HCT116 (cell line): ENCODE measurements at regions not wholly inside any gene's neighbourhood (a gene's known extent, or its start where the extent isn't known, plus 50 kb on each side); places are given as distances from the start of the nearest gene placed in this dataset.

Experiments used
- ATAC-seq: fragments of 200-7000 bp; cut with Tn5 transposase; 2 replicates; pipeline ENCODE4 v1.9.1; 2020; ENCODE audit warnings: mild to moderate bottlenecking, moderate library complexity
- BruUV-seq: library from RNA; stranded (reverse); fragments of 400-500 nt; replicated peaks from 2 replicates; lab custom pipeline; 2021; lab: Mats Ljungman, UMichigan
- CTCF ChIA-PET: fragments of 300-600 bp; sonication (Branson Sonifier 250); formaldehyde crosslinking; loops from one replicate; lab custom pipeline; 2021; ENCODE audit warnings: antibody characterized with exemption; lab: Charles Lee
- POLR2A ChIA-PET: fragments of 300-600, 350-600 bp; sonication (Branson Sonifier 250); formaldehyde crosslinking; loops from one replicate; lab custom pipeline; 2021; ENCODE audit warnings: antibody characterized with exemption; lab: Charles Lee
- RAD21 ChIA-PET, 2 experiments: fragments of 300-600 bp; sonication (Branson Sonifier 250); formaldehyde crosslinking; loops; one replicate each; lab custom pipeline; 2023; ENCODE audit warnings: low total read pairs in 2 of 2; ENCODE audit not compliant: uncharacterized antibody in 2 of 2, unreplicated experiment in 2 of 2, low non-redundant PET in 1 of 2; lab: Charles Lee
- DNase-seq: peaks from one replicate; pipeline ENCODE4 v3.0.0-alpha.2; 2010; ENCODE audit warnings: low read depth, low spot score
- H2AFZ ChIP-seq: fragments of 200-600 bp; shearing (Covaris generic), sonication (generic); 2 replicates; pipeline ENCODE4 v1.6.1; 2017; ENCODE audit warnings: low read depth, mixed run types, mixed read lengths, antibody characterized with exemption, low read length; ENCODE audit not compliant: poor library complexity, severe bottlenecking
- H3K27ac ChIP-seq: 2 replicates; pipeline ENCODE4 v1.5.1; 2012; ENCODE audit warnings: low read depth, low read length
- H3K27me3 ChIP-seq: fragments of 200-600 bp; sonication (generic); 2 replicates; pipeline ENCODE4 v1.6.1; 2016; ENCODE audit warnings: mixed run types, low read length, mixed read lengths; ENCODE audit not compliant: insufficient read depth
- H3K36me3 ChIP-seq, 2 experiments: fragments of 200-500 bp in 1 of 2; fragments of 200-600 bp in 1 of 2; sonication (Bioruptor generic) in 1 of 2; sonication (generic) in 1 of 2; 2 replicates each; pipeline versions ENCODE4 v1.5.1 to v1.6.1; 2014 to 2016; ENCODE audit warnings: low read length in 2 of 2, inconsistent platforms in 1 of 2, mixed read lengths in 1 of 2, mixed run types in 1 of 2; ENCODE audit not compliant: insufficient read depth in 2 of 2, control insufficient read depth in 1 of 2
- H3K4me1 ChIP-seq, 2 experiments: fragments of 200-600 bp in 1 of 2; sonication (generic) in 1 of 2; 2 replicates each; pipeline versions ENCODE4 v1.5.1 to v1.6.1; 2012 to 2017; ENCODE audit warnings: low read length in 2 of 2, inconsistent platforms in 1 of 2, mild to moderate bottlenecking in 1 of 2, mixed read lengths in 1 of 2, mixed run types in 1 of 2, moderate library complexity in 1 of 2; ENCODE audit not compliant: insufficient read depth in 2 of 2, control insufficient read depth in 1 of 2
- H3K4me2 ChIP-seq: fragments of 200-600 bp; sonication (generic); 2 replicates; pipeline ENCODE4 v1.6.1; 2017; ENCODE audit warnings: mixed run types, low read length, mixed read lengths
- H3K4me3 ChIP-seq, 2 experiments: fragments of 200-600 bp in 1 of 2; sonication (generic) in 1 of 2; replicated peaks in 1 of 2; 2 replicates each; pipeline ENCODE4 v1.5.1; 2011 to 2016; ENCODE audit warnings: low read length in 2 of 2, control low read depth in 1 of 2, low read depth in 1 of 2, mild to moderate bottlenecking in 1 of 2, mixed read lengths in 1 of 2, mixed run types in 1 of 2
- H3K79me2 ChIP-seq: fragments of 200-600 bp; sonication (generic); 2 replicates; pipeline ENCODE4 v1.6.1; 2017; ENCODE audit warnings: mild to moderate bottlenecking, mixed run types, low read length, moderate library complexity, mixed read lengths; ENCODE audit not compliant: insufficient read depth
- H3K9ac ChIP-seq: fragments of 200-600 bp; sonication (generic); 2 replicates; pipeline ENCODE4 v1.6.1; 2016; ENCODE audit warnings: low read length, mixed read lengths
- H3K9me2 ChIP-seq: fragments of 200-600 bp; sonication (generic), shearing (Covaris generic); 2 replicates; pipeline ENCODE4 v1.6.1; 2017; ENCODE audit warnings: mixed run types, mild to moderate bottlenecking, moderate library complexity; ENCODE audit not compliant: insufficient read depth
- H3K9me3 ChIP-seq, 2 experiments: fragments of 200-500 bp in 1 of 2; fragments of 200-600 bp in 1 of 2; sonication (Bioruptor generic) in 1 of 2; sonication (generic) in 1 of 2; 2 replicates each; pipeline ENCODE4 v1.6.1; 2014 to 2017; ENCODE audit warnings: low read length in 2 of 2, mixed read lengths in 2 of 2, inconsistent platforms in 1 of 2, low read depth in 1 of 2, mild to moderate bottlenecking in 1 of 2, mixed run types in 1 of 2, moderate library complexity in 1 of 2; ENCODE audit not compliant: control insufficient read depth in 1 of 2, insufficient read depth in 1 of 2
- H4K20me1 ChIP-seq: fragments of 200-600 bp; sonication (generic), shearing (Covaris generic); 2 replicates; pipeline ENCODE4 v1.6.1; 2017; ENCODE audit warnings: mixed run types, mild to moderate bottlenecking, moderate library complexity; ENCODE audit not compliant: insufficient read depth
- CBX3 ChIP-seq: IDR thresholded peaks from 2 replicates; pipeline ENCODE4 v1.6.1; 2012; ENCODE audit warnings: low read depth
- CEBPB ChIP-seq: IDR thresholded peaks from 2 replicates; pipeline ENCODE4 v1.6.1; 2012; ENCODE audit warnings: low read depth
- ELF1 ChIP-seq: IDR thresholded peaks from 2 replicates; pipeline ENCODE4 v1.6.1; 2012; ENCODE audit warnings: low read depth, borderline replicate concordance
- FOSL1 ChIP-seq: IDR thresholded peaks from 2 replicates; pipeline ENCODE4 v1.6.1; 2012; ENCODE audit warnings: low read depth
- POLR2AphosphoS5 ChIP-seq: IDR thresholded peaks from 2 replicates; pipeline ENCODE4 v1.6.1; 2011; ENCODE audit warnings: mild to moderate bottlenecking, low read depth, low read length, moderate library complexity
- REST ChIP-seq: IDR thresholded peaks from 2 replicates; pipeline ENCODE4 v1.6.1; 2012; ENCODE audit warnings: low read depth
- SRF ChIP-seq: IDR thresholded peaks from 2 replicates; pipeline ENCODE4 v1.6.1; 2012; ENCODE audit warnings: low read depth
- intact Hi-C: fragments of 100-400 bp; cut with micrococcal nuclease; formaldehyde crosslinking; loops from 2 replicates; pipeline ENCODE4 v1.10.0; 2022

- ChIA-PET POLR2A (no interaction called here), CTCF (no interaction called here), RAD21 (no interaction called here)
- H3K4me3 ChIP-seq: no peak overlapping the region
- intact Hi-C loops: no loop called here
- H3K9ac ChIP-seq: no peak overlapping the region
- H3K79me2 ChIP-seq: no peaks in the 10 kb centered on the region
- H3K36me3 ChIP-seq: peaks cover 0 to 16% of the 10 kb centered on the region in 2 experiments; a peak in 1 of 4 replicates
- no TSS peak for BruUV-seq
- no peak overlapping the region for H3K4me2 ChIP-seq
- ATAC-seq: no peak
- H3K27me3 ChIP-seq: no peaks in the 10 kb centered on the region
- H3K4me1 ChIP-seq: no peaks in the 10 kb centered on the region
- H3K9me3 ChIP-seq: no peaks in the 10 kb centered on the region
- no peaks in the 10 kb centered on the region for H3K9me2 ChIP-seq
- H3K27ac ChIP-seq: no peak overlapping the region
- TF ChIP-seq CEBPB (no peak), SRF (no peak), POLR2AphosphoS5 (no peak), ELF1 (no peak), CBX3 (no peak), FOSL1 (no peak), REST (no peak)
- H4K20me1 ChIP-seq: no peaks in the 10 kb centered on the region
- H2AFZ ChIP-seq: no peak overlapping the region
- DNase-seq: no peak
Measured at GRCh38 chr1:192945390-192946130, 113.6 kb downstream of the UCHL5 start.
